Ovary (tissue), 3 donors: ENCODE measurements at regions not wholly inside any gene's neighbourhood (a gene's known extent, or its start where the extent isn't known, plus 50 kb on each side); places are given as distances from the start of the nearest gene placed in this dataset.

Source experiments
- CTCF ChIP-seq, 3 donors: fragments of 450-650 bp in 2 of 3; fragments of 200-600 bp in 1 of 3; IDR thresholded peaks; one replicate each; pipeline versions ENCODE4 v1.5.1 to v1.8.0; 2016 to 2022; ENCODE audit warnings: antibody characterized with exemption in 3 of 3, mild to moderate bottlenecking in 1 of 3
- POLR2A ChIP-seq: fragments of 450-650 bp; IDR thresholded peaks from one replicate; pipeline ENCODE4 v1.6.1; 2017; ENCODE audit warnings: antibody characterized with exemption, mild to moderate bottlenecking, moderate library complexity
- donor health status: DM: no; HTN: no; CAD: no.

DNA sequence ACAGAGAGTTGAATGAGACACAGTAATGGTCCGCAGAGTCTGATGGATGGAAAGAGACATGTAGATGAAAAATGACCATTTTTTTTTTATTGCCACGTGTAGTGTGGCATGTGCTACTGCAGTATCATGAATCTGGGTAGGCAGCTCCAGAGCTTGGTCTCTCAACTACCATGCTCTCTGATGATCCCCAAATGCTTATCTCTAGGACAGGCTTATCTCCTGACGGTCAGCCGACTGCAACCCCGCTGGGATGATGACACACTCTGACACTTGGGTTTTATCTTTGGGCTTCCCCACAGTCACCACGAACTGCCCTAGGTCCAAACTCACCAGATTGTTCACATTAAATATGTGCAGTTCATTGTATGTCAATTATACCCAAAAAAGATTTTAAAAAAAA is 239.7 kb downstream of the QDPR start:
- no peak for TF ChIP-seq POLR2A
- TF ChIP-seq CTCF (IDR thresholded peaks at IDR 0.05), result no peak
